Smooth muscle cell of the brain vasculature (primary cell): ENCODE measurements at regions not wholly inside any gene's neighbourhood (a gene's known extent, or its start where the extent isn't known, plus 50 kb on each side); places are given as distances from the start of the nearest gene placed in this dataset.
"Not testable (repeated sequence)": the region's sequence is repeated elsewhere in the genome, so short reads cannot be mapped to it uniquely, and the experiment has no call there.

Experiments used
- DNase-seq: peaks from one replicate; pipeline ENCODE4 v3.0.0-alpha.2; 2012; ENCODE audit warnings: low read depth, low spot score

DNA sequence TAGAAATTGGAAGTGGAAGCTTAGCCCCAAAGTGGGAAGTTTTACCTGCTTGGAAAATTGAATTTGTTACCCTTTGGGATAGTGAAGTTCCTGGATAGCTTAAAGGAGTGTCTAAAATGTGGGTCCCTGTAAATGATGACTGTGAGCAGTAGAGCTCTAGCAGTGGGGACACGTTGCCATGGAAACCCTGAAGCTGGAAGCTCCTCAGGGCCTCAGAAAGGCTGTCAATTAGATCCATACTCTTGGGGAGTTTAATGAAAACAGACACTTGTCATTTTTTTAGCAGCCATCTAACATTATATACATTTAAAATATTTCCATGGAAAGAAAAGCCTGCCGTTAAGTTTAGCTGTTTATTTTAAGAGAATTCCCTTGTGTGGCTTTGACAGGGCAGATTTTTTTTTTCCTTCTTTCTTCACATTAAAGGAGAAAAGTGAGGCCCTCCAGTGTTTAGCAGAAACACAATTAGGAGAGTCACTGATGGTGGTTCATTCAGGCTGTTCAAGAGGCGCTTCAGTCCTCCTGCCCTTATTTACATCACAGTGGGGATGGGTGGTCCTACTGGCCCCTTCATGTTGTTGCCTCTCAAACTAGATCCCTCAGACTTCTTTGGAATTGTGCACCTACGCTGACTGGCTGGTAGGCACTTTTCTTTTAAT lies 518.4 kb downstream of the CCSER2 start:
- no peak for DNase-seq

DNA sequence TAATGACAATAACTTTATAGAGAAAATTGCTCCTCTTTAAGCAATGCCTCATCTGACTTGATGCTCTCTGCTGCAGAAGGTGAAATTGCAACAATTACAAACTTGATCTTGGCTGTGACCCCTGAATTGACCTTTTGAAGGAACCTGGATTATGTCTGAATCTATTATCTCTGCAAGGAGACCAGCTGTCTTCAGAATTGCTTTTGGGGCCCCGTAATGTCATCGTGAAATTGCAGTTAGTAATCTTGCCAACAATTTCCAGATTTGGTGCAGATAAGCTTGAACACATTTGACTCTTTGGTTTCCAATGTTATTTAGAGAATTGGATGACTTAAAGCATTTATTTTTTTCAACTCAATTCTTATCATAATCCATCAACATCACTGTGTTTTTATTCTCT lies 520.6 kb downstream of the CCSER2 start:
- DNase-seq = no peak

DNA sequence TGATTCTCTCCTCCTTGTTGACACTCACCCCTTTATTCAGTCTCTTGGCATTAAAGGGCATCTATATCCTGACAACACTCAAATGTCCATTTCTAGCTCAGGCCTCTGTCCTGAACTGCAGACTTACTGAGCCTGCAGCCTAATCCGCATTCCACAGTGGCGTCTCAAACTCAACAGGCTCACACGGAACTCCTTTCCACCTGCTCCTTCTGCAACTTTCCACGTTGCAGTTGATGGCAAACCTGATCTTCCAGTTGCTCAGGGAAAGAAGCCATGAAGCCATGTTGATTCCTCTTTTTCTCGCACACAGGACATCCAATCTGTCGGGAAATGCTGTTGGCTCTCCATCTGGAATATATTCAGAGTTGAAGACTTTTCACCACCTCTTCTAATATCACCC lies 522.4 kb downstream of the CCSER2 start:
- no peak for DNase-seq

DNA sequence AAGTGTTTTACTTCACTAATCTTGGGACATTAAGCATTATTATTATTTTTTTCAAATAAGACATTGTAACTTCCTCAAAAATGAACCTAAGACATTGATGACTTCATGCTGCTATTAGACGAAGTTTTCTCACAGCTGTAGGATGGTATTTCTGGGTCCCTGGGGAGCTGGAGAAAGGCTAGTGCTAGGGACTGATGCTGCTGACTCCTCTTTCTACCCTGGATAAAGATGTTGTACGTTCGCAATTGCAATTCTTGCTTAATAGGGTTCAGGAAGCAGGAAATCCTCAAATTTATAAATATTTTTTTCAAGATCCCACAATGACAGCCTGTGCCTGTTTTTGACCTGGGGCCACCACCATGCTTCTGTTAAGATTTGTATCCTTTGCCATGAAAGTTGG lies 526.0 kb downstream of the CCSER2 start:
- no peak for DNase-seq

DNA sequence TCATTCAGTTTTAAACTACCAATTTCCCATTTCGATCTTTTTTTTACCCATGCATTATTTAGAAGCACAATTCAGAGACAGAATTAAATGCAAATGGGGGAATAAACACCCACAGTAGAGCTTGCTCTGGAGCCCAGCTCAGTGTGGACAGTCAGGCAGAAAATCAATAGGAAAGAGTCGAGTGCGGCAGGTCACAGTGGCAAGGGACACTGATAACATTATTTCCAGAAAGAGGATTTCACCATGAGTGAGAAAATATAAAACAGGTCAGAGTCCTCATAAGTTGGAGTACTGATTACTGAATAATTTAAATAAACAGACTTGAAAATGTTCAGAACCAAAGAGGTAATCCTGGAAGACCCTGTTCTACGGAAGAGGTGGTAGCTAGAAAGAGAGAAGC lies 532.5 kb downstream of the CCSER2 start:
- DNase-seq = no peak

DNA sequence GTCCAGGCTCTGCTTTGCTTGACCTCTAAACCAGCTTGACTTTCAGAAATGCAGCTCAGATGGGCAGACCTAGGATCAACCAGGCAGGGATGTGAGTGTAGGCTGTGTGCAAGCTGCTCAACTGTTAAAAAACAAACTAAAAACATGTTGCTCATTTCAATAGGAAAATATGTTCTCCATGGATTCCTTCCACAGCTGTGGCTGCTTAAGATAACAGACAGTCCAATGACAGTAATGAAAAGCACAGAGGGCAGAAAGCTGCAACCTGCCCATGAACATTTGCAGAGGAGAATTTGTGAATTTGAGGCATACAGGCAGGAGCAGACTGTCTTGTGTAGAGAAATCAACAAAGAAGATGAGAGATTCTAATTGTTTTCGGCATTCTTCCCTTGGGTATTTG lies 534.2 kb downstream of the CCSER2 start:
- no peak for DNase-seq

DNA sequence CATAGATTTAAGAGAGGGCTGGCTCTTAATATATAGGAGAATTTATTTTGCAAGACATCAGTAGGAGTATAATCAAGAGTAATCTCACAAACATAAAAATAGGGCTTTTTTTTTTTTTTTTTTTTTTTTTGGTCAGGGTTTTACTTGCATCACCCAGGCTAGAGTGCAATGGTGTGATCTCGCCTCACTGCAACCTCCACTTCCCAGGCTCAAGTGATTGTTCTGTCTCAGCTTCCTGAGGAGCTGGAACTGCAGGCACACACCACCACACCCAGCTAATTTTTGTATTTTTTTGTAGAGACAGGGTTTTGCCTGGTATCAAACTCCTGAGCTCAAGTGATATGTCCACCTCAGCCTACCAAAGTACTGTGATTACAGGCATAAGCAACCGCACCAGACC lies 535.3 kb downstream of the CCSER2 start:
- no peak for DNase-seq

DNA sequence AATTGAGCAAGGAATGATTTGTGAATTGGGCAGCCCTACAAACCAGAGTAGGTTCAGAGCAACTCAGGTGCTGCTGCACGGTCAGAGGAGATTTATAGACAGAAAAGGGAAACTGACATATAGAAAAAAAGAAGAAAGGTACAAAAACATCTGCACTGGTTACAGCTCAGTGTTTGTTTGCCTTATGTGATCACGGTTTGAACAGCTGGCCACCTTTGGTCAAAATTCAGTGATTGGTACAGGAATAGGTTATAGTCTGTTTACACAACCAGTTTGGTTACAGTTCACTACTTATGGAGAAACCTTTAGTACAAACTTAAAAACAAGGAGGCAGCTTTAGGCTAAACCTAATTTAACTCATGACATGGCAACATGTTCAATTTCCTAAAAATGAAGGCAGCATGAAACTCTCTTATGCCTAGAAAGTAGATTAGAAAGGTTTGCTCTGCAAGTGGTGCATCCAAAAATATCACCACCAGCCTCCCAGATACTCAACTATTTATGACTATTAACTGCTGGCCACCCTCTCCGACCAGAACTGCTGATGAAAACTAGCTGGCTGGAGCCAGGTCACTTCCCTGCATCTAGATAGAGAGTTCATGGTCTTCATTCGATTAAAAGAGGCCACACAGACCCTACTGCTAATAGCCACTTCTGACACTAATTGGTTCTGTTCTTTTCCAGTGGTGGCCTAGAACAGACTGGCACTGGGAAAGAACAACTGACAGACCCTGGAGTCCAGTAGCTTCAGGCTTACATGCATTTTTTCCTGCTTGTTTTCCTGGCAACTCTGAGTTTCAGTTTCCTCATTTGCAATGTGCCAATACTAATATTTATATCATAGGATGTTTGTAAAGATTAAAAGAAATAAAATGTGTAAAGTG lies 548.0 kb downstream of the CCSER2 start:
- no peak for DNase-seq

DNA sequence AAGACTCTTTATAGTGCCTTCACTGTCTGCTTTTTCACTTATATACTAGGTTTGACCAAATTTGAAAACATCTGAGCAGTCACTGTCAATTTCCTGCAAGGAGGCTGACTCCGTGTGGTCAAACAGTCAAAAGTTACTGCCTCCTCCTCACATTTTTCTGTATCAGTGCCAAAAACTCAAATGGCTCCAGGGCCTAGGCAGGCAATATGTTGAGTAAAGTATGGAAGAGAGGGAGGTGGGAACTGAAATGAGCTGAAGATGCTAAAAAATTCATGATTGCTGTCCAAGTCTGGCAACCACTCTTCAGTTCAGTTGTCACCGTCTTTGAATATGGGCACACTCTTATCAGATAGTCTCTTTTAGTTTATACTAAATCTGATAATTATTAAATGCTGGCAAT lies 551.6 kb downstream of the CCSER2 start:
- DNase-seq = no peak

DNA sequence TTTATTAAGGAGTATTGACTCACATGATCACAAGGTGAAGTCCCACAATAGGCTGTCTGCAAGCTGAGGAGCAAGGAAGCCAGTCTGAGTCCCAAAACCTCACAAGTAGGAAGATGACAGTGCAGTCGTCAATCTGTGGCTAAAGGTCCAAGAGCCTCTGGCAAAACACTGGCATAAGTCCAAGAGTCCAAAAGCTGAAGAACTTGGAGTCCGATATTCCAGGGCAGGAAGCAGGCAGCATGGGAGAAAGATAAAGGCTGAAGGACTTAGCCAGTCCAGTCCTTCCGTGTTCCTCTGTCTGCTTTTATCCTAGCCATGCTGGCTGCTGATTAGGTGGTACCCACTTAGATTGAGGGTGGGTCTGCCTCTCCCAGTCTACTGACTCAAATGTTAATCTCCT lies 553.3 kb downstream of the CCSER2 start:
- not testable (repeated sequence) for DNase-seq

DNA sequence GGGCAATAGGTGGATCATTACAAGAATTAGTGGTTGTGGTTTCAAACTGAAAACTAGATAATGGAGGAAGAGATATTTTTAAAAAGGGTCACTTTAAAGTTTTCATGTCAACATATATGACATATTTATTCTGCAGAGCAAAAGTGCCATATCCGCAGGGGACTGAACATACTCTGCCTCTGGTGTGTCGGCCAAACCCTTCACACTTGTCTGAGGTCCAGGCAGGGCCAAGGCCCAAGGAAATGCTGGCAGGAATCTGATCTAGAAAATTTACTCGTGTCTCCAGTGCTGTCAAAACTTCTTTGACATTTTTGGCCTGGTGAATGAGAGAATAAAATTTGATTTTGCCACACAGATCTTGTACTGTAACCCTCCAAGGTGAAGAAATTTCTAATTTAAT lies 562.3 kb downstream of the CCSER2 start:
- no peak for DNase-seq

DNA sequence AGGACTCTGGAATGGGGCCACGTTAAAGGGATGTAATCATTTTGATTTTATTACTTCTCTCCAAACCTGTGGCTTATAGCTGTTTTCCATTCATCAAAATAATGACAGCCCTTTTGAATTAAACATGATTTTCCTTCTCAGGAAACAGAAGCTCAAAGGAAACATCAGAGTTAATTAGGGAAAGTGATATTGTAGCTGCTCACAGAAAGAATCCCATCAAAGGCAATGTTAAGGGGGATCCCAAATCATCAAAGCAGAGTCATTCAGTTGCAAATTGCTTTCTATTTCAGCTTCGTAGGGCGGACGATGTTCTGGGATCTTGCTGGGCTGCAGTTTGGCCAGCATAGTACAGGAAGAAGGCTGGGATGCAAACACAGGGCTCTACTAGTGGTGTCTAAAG lies 563.2 kb downstream of the CCSER2 start:
- DNase-seq = no peak

DNA sequence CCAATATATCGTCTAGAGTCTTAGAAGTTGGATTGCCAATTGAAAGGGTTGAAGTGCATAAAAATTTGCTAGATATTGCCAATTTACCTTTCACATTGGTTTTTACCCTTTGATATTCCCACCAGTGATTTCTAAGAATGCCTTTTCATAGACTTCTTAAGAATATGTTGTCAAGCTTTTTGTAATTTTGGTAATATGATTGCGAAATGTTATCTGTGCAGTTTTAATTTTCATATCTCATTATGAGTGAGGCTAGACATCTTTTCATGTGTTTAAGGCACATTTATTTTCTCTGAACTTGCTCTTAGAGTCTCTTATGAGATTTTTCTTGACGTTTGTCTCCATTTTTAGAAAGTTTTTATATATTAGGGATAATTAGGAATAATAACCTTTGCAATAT lies 567.2 kb downstream of the CCSER2 start:
- DNase-seq = no peak

DNA sequence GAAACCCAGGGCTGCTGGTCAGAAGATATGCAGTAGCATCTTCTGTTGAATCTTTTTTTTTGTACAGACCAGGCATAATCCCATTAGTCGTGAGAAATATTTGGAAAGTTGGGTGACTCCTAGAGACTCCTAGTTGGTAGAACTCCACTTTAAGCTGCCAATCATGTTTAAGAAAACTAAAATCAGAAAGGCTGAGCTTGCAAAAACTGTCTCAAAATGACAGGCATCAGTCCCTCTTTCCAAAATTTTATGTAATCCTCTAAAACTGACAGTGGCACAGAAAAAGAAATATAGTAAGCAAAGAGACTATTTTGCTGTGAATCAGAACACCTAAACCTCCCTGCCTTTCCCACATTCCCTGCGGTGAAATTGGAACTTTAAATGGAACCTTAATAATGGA lies 568.5 kb downstream of the CCSER2 start:
- DNase-seq = no peak

DNA sequence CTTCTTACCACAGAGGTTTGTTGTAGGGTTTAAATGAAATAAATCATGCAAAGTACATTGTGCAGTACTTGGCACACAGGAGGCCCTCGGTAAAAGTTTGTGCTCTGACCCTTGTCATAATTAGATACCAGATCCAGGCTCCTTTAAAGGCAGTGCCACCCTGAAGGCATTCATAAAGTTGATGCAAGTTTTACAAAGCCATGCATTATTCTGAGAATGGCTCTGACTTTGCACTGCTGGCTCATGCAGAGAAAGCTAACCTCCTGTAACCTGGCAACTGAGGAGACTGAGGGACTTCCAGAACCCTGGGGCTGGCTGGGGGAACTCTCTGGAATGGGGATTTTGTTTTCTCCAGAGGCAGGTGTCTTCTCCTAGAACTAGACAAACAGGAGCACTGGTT lies 570.9 kb downstream of the CCSER2 start:
- no peak for DNase-seq

DNA sequence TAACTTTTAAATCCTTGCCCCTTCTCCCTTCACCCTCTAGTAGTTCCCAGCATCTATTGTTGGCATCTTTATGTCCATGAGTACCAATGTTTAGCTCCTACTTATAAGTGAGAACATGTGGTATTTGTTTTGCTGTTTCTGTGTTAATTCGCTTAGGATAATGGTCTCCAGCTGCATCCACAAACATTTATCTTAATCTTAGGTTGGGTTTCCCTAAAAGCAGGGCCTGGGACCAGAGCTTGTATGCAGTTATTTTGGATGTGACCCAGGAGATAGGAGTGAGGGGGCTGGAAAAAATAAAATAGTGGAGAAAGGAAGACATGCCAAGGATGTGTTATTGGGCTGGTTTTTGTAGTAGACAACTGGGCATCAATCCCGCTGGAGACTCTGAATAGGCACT lies 571.8 kb downstream of the CCSER2 start:
- no peak for DNase-seq

DNA sequence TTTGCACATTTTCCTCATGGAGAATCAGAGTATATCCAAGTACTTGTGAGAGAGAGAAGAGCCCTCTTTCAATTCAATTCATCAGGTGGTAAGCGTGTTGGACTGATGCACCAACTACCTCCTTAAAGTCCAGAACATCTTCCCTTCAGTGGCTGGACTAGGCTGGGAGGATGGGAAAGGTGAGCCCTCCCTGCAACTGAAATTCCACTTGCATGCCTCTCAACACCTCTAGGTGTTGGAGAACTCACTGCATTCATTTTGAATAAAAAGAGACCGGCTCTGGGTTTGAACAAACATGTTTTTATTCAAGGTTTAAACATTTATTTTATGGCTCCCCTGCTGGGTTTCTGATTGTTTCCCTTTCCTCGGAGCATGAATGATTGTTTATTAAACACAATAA lies 573.5 kb downstream of the CCSER2 start:
- DNase-seq = no peak

DNA sequence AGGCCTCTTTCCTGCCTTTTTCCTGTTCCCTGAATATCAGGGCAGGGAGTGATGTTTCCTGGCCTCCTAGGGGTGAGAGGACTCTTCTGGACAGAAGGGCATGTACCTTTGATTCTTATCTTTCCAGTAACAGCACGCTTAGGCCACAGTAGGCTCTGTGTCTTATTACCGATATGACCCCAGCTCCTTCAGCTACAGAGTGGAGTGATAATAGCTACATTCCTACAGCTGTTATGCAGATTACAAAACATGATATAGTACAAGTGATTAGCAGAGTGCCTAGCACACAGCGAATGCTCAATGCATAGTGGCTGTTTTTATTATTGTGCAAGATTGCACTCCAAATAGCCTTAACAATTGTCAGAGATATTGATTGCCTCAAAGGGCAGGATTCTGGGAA lies 574.2 kb downstream of the CCSER2 start:
- DNase-seq = no peak

DNA sequence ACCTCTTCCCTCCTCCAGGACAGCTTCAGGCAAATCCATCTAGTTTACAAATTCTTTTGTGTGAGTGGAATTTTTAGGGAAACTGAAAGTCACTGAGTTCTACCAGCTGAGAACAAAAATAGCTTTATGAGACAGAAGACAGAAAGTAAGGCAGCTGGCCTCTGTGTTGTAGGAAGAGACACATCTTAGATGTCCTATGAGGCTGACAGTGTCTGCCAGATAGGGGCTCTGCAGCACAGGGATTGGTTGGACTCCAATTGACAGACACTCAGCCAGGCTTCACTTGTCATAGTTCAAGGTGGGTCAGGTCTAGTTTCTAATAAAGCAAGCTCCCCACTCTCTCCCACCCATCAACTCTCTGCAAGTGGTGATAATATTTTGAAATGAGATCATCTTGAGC lies 574.9 kb downstream of the CCSER2 start:
- DNase-seq = no peak

DNA sequence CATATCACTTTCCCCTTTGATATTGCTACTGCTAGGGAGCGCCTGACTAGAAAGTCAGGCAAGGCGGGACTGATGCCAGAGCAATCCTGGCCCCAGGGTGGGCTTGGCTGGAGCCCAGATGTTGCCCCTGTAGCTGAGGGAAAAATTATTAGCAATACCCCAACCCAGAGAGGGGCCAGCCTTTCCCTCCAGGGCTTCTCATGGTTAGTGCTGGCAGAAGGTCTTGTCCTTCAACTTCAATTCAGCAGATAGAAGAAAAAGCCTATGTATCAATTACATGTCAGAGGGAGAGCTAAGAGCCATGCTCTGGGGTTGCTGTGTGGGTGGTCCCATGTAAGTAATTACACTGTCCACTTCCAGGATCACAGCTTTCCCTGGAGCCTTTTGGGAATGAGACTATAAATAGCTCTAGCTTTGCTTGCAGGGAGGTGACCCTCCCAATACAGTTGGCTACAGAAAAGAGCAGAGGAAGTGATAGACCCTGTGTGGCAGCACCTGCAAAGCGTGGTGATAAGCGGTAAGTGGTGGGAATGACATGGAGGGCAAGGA lies 579.1 kb downstream of the CCSER2 start:
- no peak for DNase-seq

DNA sequence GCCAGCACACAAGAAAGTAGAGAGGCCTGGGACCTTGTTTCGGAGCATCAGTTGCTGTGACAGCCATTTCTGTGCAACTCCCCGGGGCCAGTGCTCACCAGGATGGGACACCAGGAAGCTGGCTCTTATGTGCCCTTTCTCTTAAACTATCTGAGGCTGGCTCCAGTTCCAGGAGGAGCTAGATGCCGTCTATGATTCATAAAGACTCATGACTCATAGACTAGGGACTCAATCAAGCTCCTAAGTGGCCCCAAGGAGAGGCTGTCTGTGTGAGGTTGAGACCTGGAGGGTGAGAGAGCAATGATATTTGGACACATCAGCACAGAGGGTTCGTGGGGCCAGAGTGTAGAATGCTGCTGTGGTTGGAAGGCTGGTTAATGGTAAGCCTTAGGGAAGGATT lies 580.1 kb downstream of the CCSER2 start:
- no peak for DNase-seq

DNA sequence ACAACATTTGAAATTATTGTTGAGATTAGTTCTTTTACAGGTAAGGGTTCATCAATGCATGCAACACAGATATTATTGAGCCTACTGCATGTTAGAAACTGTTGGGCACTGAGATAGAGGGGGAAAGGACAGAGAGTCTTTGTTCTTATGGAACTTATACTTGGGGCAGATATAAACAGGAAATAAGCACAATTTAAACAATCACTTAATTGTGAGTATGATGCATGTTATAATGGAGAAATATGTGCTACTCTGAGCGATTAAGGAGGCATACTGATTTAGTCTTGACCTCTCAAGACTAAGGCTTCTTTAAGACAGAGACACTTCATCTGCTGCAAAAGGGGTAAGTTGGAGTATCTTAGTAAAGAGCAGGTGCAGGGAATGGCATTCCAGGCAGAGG lies 593.3 kb downstream of the CCSER2 start:
- DNase-seq = no peak

DNA sequence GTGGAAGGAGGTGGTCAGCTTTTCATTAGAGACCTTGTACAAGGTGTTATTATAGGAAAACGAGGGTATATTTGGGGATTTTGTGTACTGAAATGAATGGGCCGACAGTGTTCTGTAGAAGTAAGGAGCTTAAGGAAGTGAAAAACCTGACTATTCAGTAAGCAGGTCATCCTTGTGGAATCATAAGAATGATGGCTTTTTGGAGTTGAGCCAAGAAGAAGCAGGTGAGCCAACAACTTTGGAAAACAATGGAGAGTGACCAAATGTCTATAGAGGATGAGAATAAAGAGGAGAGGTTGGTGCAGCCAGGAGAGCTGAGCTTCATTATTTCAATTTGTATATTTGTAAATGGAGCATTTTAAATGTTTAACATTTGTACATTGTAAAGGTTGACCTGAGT lies 595.7 kb downstream of the CCSER2 start:
- DNase-seq = no peak
